ENCODE measurements at regions not wholly inside any gene's neighbourhood (a gene's known extent, or its start where the extent isn't known, plus 50 kb on each side); places are given as distances from the start of the nearest gene placed in this dataset.
"Not testable (repeated sequence)": the region's sequence is repeated elsewhere in the genome, so short reads cannot be mapped to it uniquely, and the experiment has no call there.

- no peak for DNase-seq (ENCODE audit: low read depth)
These were observed 241.4 kb upstream of the DGKB start for GRCh38 chr7:15143936-15144335.

DNA sequence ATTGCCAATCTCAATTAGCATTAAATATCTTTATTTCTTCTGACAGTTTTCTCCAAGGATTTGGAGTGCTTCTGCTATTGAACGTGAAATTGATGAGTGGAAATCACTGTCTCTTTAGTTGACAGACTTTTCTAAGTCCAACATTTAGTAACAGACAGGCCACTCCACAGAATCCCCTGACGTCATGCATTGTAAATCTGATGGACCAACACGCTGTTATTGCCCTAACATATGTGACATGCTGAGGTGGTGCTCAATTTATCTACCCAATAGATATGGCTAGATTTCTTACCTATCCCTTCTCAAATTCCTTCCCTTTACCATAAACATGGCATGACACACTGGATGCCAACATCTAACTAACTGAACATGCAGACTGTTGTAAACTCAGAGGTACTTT is 240.6 kb upstream of the DGKB start:
- DNase-seq (ENCODE audit: low read depth), result no peak
- H3K4me3 ChIP-seq (ENCODE audit: low read depth, low read length), result no peak overlapping the region
- TF ChIP-seq, protein P1, sequence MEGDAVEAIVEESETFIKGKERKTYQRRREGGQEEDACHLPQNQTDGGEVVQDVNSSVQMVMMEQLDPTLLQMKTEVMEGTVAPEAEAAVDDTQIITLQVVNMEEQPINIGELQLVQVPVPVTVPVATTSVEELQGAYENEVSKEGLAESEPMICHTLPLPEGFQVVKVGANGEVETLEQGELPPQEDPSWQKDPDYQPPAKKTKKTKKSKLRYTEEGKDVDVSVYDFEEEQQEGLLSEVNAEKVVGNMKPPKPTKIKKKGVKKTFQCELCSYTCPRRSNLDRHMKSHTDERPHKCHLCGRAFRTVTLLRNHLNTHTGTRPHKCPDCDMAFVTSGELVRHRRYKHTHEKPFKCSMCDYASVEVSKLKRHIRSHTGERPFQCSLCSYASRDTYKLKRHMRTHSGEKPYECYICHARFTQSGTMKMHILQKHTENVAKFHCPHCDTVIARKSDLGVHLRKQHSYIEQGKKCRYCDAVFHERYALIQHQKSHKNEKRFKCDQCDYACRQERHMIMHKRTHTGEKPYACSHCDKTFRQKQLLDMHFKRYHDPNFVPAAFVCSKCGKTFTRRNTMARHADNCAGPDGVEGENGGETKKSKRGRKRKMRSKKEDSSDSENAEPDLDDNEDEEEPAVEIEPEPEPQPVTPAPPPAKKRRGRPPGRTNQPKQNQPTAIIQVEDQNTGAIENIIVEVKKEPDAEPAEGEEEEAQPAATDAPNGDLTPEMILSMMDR (IDR thresholded peaks at IDR 0.05; ENCODE audit: insufficient read depth, low read depth, low read length), result no peak

More at GRCh38 chr7:15143936-15144335, 241.4 kb upstream of the DGKB start:
- H3K4me3 ChIP-seq (ENCODE audit: low read depth, low read length), result no peak overlapping the region
- TF ChIP-seq, protein P1 (IDR thresholded peaks at IDR 0.05; ENCODE audit: insufficient read depth, low read depth, low read length), result no peak

DNA sequence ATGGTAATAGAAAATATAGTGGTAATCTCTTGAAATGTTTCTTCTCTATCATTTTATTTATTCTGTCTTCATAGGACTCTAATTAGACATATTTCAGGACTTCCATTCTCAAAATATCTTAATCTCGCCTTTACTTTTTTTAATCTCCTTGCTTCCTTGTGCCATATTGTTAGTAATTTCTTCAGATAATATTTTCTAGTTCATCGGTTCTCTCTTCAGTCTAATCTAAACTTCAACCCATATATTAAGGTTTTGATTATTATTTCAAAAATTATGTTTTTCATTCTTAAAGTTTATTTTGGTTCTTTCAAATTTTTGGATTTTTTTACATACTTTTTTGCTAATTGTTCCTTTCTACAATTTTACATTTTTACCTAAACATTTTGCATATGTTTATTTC is 237.9 kb upstream of the DGKB start:
- TF ChIP-seq, protein P1 (IDR thresholded peaks at IDR 0.05; ENCODE audit: insufficient read depth, low read depth, low read length), result no peak
- DNase-seq (ENCODE audit: low read depth), result no peak
- no peak overlapping the region for H3K4me3 ChIP-seq (ENCODE audit: low read depth, low read length)

DNA sequence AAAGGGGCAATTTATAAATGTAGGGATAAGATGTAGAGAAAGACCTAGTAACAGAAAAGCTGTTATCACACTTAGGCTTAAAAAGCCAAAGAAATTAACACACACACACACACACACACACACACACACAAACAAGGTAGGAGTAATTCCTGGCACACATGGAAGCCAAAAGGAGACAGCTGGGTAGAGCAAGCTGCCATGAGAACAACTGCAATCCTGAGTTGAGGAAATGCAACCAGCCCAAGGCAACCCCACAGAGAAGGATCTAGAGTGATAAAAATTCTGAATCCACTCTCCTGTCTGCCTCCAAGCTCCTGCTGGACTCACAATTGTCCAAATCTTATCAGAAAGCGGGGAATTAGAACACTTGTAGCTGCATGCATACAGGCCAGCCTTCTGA is 229.1 kb upstream of the DGKB start:
- DNase-seq (ENCODE audit: low read depth), result no peak
- TF ChIP-seq, protein P1 (IDR thresholded peaks at IDR 0.05; ENCODE audit: insufficient read depth, low read depth, low read length), result no peak
- no peak overlapping the region for H3K4me3 ChIP-seq (ENCODE audit: low read depth, low read length)

- TF ChIP-seq, protein P1 (IDR thresholded peaks at IDR 0.05; ENCODE audit: insufficient read depth, low read depth, low read length), result no peak
- peak; percentile 18 for DNase-seq (ENCODE audit: low read depth)
- no peak overlapping the region for H3K4me3 ChIP-seq (ENCODE audit: low read depth, low read length)
These were observed 228.4 kb upstream of the DGKB start for GRCh38 chr7:15130666-15131541.

DNA sequence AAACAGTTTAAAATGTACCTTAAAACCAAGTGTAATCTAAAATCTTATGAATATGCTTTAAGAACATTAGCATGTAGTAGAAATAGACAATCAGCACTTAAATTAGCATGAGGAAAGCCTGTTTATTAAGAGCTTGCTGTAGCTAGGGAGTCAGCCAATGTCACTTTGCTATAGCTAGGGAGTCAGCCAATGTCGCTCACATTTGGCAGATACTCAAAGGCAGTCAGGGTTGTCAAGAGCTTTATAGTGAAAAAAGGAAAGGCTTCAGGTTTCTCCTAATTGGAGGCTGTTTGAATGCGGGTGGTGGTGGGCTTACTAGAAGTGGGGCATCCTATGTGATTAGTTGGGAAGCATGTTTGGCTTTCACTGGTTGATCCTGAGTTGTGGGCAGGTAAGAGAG is 226.2 kb upstream of the DGKB start:
- no peak for DNase-seq (ENCODE audit: low read depth)
- no peak overlapping the region for H3K4me3 ChIP-seq (ENCODE audit: low read depth, low read length)
- TF ChIP-seq, protein P1 (IDR thresholded peaks at IDR 0.05; ENCODE audit: insufficient read depth, low read depth, low read length), result no peak

- DNase-seq (ENCODE audit: low read depth); H3K4me3 ChIP-seq (ENCODE audit: low read depth, low read length): not testable (repeated sequence)
These were observed 224.1 kb upstream of the DGKB start for GRCh38 chr7:15126653-15127052.
